ENCODE measurements at regions not wholly inside any gene's neighbourhood (a gene's known extent, or its start where the extent isn't known, plus 50 kb on each side); places are given as distances from the start of the nearest gene placed in this dataset.

DNA sequence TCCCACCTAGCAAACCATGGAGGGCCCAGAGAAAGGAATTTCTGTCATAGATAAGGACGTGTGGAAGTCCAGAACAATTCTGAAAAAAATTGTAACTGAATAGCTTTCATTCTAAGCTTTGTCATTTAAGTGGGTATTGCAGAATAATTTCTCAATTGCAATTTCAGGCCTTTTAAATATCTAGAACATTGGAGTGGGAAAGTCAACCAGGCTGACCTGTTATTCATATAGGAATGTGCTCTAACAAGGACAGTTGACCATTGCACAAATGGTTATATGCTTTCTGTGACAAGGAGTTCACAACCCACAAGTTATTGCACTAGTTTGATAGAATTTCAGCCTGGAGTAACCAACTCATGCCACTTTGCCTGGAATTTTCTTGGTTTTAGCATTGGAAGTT is 53.4 kb upstream of the OLIG3 start (continued):
- TF ChIP-seq, protein P1, sequence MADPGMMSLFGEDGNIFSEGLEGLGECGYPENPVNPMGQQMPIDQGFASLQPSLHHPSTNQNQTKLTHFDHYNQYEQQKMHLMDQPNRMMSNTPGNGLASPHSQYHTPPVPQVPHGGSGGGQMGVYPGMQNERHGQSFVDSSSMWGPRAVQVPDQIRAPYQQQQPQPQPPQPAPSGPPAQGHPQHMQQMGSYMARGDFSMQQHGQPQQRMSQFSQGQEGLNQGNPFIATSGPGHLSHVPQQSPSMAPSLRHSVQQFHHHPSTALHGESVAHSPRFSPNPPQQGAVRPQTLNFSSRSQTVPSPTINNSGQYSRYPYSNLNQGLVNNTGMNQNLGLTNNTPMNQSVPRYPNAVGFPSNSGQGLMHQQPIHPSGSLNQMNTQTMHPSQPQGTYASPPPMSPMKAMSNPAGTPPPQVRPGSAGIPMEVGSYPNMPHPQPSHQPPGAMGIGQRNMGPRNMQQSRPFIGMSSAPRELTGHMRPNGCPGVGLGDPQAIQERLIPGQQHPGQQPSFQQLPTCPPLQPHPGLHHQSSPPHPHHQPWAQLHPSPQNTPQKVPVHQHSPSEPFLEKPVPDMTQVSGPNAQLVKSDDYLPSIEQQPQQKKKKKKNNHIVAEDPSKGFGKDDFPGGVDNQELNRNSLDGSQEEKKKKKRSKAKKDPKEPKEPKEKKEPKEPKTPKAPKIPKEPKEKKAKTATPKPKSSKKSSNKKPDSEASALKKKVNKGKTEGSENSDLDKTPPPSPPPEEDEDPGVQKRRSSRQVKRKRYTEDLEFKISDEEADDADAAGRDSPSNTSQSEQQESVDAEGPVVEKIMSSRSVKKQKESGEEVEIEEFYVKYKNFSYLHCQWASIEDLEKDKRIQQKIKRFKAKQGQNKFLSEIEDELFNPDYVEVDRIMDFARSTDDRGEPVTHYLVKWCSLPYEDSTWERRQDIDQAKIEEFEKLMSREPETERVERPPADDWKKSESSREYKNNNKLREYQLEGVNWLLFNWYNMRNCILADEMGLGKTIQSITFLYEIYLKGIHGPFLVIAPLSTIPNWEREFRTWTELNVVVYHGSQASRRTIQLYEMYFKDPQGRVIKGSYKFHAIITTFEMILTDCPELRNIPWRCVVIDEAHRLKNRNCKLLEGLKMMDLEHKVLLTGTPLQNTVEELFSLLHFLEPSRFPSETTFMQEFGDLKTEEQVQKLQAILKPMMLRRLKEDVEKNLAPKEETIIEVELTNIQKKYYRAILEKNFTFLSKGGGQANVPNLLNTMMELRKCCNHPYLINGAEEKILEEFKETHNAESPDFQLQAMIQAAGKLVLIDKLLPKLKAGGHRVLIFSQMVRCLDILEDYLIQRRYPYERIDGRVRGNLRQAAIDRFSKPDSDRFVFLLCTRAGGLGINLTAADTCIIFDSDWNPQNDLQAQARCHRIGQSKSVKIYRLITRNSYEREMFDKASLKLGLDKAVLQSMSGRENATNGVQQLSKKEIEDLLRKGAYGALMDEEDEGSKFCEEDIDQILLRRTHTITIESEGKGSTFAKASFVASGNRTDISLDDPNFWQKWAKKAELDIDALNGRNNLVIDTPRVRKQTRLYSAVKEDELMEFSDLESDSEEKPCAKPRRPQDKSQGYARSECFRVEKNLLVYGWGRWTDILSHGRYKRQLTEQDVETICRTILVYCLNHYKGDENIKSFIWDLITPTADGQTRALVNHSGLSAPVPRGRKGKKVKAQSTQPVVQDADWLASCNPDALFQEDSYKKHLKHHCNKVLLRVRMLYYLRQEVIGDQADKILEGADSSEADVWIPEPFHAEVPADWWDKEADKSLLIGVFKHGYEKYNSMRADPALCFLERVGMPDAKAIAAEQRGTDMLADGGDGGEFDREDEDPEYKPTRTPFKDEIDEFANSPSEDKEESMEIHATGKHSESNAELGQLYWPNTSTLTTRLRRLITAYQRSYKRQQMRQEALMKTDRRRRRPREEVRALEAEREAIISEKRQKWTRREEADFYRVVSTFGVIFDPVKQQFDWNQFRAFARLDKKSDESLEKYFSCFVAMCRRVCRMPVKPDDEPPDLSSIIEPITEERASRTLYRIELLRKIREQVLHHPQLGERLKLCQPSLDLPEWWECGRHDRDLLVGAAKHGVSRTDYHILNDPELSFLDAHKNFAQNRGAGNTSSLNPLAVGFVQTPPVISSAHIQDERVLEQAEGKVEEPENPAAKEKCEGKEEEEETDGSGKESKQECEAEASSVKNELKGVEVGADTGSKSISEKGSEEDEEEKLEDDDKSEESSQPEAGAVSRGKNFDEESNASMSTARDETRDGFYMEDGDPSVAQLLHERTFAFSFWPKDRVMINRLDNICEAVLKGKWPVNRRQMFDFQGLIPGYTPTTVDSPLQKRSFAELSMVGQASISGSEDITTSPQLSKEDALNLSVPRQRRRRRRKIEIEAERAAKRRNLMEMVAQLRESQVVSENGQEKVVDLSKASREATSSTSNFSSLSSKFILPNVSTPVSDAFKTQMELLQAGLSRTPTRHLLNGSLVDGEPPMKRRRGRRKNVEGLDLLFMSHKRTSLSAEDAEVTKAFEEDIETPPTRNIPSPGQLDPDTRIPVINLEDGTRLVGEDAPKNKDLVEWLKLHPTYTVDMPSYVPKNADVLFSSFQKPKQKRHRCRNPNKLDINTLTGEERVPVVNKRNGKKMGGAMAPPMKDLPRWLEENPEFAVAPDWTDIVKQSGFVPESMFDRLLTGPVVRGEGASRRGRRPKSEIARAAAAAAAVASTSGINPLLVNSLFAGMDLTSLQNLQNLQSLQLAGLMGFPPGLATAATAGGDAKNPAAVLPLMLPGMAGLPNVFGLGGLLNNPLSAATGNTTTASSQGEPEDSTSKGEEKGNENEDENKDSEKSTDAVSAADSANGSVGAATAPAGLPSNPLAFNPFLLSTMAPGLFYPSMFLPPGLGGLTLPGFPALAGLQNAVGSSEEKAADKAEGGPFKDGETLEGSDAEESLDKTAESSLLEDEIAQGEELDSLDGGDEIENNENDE (IDR thresholded peaks at IDR 0.05; ENCODE audit: insufficient replicate concordance, low read length), result no peak
- TF ChIP-seq GABPA (IDR thresholded peaks at IDR 0.05; ENCODE audit: borderline replicate concordance, insufficient read depth, low read length) (no peak), RFX5 (IDR thresholded peaks at IDR 0.05; ENCODE audit: borderline replicate concordance, low read depth, low read length) (no peak), SRF (IDR thresholded peaks at IDR 0.05; ENCODE audit: low read depth, low read length) (no peak)

Measured in H1 (cell line).